BJ (cell line): ENCODE measurements at regions not wholly inside any gene's neighbourhood (a gene's known extent, or its start where the extent isn't known, plus 50 kb on each side); places are given as distances from the start of the nearest gene placed in this dataset.

Experiments
- CTCF ChIA-PET: fragments of 350-600 bp; formaldehyde crosslinking; extraction: SDS; loops from one replicate; lab custom pipeline; 2021; ENCODE audit warnings: antibody characterized with exemption, inconsistent platforms; lab: Yijun Ruan, JAX
- POLR2A ChIA-PET: fragments of 300-600 bp; sonication (Branson Sonifier 250); formaldehyde crosslinking; extraction: SDS; loops from one replicate; lab custom pipeline; 2021; ENCODE audit warnings: antibody characterized with exemption; lab: Charles Lee
- DNase-seq: peaks from one replicate; pipeline ENCODE4 v3.0.0-alpha.2; 2011; ENCODE audit warnings: low read depth
- H3K27me3 ChIP-seq: 2 replicates; pipeline ENCODE4 v1.6.0; 2011; ENCODE audit warnings: low read length; ENCODE audit not compliant: control insufficient read depth, insufficient read depth
- H3K36me3 ChIP-seq: 2 replicates; pipeline ENCODE4 v1.5.1; 2011; ENCODE audit warnings: low read length; ENCODE audit not compliant: control insufficient read depth, insufficient read depth
- H3K4me3 ChIP-seq: 2 replicates; pipeline ENCODE4 v1.5.1; 2011; ENCODE audit warnings: low read depth, mild to moderate bottlenecking, control low read depth, low read length
- CTCF ChIP-seq: IDR thresholded peaks from 2 replicates; pipeline ENCODE4 v1.5.1; 2011; ENCODE audit warnings: low read depth, mild to moderate bottlenecking, control low read depth, inconsistent platforms, low read length, moderate library complexity; ENCODE audit not compliant: insufficient read depth

GRCh38 chr21:16078382-16078781 is 348.6 kb downstream of the USP25 start:
- DNase-seq: no peak
- no peaks in the 10 kb centered on the region for H3K36me3 ChIP-seq
- ChIA-PET POLR2A (no interaction called here), CTCF (interaction anchor here (1.6 kb wide), 1 partner anchor 251 kb away, joined by 3 read pairs; no protein-coding TSS in a partner anchor)
- no peaks in the 10 kb centered on the region for H3K27me3 ChIP-seq
- H3K4me3 ChIP-seq: no peak overlapping the region
- TF ChIP-seq CTCF: no peak

GRCh38 chr21:16079830-16080229 is 350.0 kb downstream of the USP25 start:
- DNase-seq: no peak
- H3K27me3 ChIP-seq: no peaks in the 10 kb centered on the region
- no peak for TF ChIP-seq CTCF
- ChIA-PET POLR2A (no interaction called here), CTCF (no interaction called here)
- no peak overlapping the region for H3K4me3 ChIP-seq
- no peaks in the 10 kb centered on the region for H3K36me3 ChIP-seq

- no peak for TF ChIP-seq CTCF
- Histone ChIP-seq H3K27me3 (no peaks in the 10 kb centered on the region), H3K4me3 (no peak overlapping the region), H3K36me3 (no peaks in the 10 kb centered on the region)
- POLR2A ChIA-PET: no interaction called here
- CTCF ChIA-PET: interaction anchor here (0.9 to 5.9 kb wide), 8 partner anchors 9 to 338 kb away, joined by 3 to 65 read pairs (median 4); no protein-coding TSS in a partner anchor
- no peak for DNase-seq
These were observed 351.5 kb downstream of the USP25 start for GRCh38 chr21:16081304-16081703.

GRCh38 chr21:16082038-16082816 is 352.4 kb downstream of the USP25 start:
- CTCF ChIA-PET: interaction anchor here (0.6 to 5.9 kb wide), 22 partner anchors 10 to 1076 kb away, joined by 3 to 65 read pairs (median 4); no protein-coding TSS in a partner anchor
- Histone ChIP-seq H3K36me3 (no peaks in the 10 kb centered on the region), H3K27me3 (no peaks in the 10 kb centered on the region), H3K4me3 (no peak overlapping the region)
- peak; percentile 30; the same call in 1 of the 2 replicates for TF ChIP-seq CTCF
- no peak for DNase-seq
- POLR2A ChIA-PET: no interaction called here

- TF ChIP-seq CTCF: no peak
- no peak overlapping the region for H3K4me3 ChIP-seq
- H3K36me3 ChIP-seq: no peaks in the 10 kb centered on the region
- H3K27me3 ChIP-seq: no peaks in the 10 kb centered on the region
- POLR2A ChIA-PET: no interaction called here
- CTCF ChIA-PET: interaction anchor here (0.6 to 5.9 kb wide), 4 partner anchors 9 to 246 kb away, joined by 3 to 65 read pairs (median 4); no protein-coding TSS in a partner anchor
- peak; percentile 25 for DNase-seq
These were observed 355.1 kb downstream of the USP25 start for GRCh38 chr21:16084776-16085364.
